Occipital lobe (tissue), 1 donor: ENCODE measurements at regions not wholly inside any gene's neighbourhood (a gene's known extent, or its start where the extent isn't known, plus 50 kb on each side); places are given as distances from the start of the nearest gene placed in this dataset.
"Not testable (repeated sequence)": the region's sequence is repeated elsewhere in the genome, so short reads cannot be mapped to it uniquely, and the experiment has no call there.

Source experiments
- DNase-seq: peaks from one replicate; lab custom pipeline; 2025; lab: John Stamatoyannopoulos, UW

DNA sequence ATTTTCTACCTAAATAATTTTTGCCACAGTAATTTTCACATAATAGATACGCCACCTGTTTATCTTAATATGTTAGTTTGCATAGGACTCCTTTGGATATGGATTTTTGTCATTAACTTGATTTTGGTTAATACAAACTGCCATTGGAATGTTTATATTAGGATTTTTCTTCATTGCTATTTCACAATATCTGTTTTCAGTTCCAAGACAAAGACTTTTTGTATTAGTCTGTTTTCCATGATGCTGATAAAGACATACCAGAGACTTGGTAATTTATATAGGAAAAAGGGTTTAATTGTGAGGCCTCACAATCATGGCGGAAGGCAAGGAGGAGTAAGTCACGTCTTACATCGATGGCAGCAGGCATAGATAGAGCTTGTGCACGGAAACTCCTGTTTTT lies 503.1 kb upstream of the TMEFF2 start:
- DNase-seq: no peak

DNA sequence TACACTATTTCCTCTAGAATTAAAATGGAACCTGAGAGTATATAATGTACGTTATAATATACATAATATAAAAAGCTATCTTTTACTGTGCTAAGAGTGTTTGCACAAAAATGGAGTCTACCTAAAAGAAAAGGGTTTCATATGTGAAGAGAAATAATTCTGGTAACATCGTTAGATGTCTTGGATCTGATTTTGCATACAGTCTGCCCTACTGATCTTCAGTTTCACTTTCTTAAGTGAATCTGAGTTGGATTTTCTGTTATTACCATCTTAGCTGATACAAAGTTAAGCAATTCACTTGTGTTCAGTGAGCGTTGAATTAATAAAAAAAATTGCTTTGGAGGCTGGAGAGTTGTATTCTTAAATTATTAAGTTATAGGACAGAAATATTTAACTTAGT lies 502.1 kb upstream of the TMEFF2 start:
- DNase-seq: no peak

GRCh38 chr2:192687015-192687414 lies 492.3 kb upstream of the TMEFF2 start:
- DNase-seq: no peak

- not testable (repeated sequence) for DNase-seq
These were observed 487.8 kb upstream of the TMEFF2 start for GRCh38 chr2:192682511-192682910.

DNA sequence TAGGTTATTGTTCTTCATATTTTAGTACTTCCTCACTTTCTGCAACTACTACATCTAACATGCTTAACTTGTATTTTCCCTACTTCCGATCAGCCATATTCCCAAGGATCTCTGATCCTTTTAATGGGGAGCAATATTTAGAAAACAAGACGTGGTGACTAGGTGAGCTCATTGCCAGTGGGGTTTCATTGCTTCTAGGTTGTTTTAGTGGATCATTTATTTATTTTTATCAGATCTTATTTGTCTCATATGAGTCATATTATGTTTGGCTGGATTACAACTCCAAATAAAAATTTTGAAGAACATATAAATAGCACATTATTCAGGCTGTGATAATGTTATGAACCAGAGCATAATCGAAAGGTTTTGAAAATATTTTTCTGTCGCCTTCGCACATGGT lies 480.9 kb upstream of the TMEFF2 start:
- DNase-seq: no peak

- DNase-seq: no peak
These were observed 474.9 kb upstream of the TMEFF2 start for GRCh38 chr2:192669505-192670091.

- DNase-seq: not testable (repeated sequence)
These were observed 465.8 kb upstream of the TMEFF2 start for GRCh38 chr2:192660555-192660954.

DNA sequence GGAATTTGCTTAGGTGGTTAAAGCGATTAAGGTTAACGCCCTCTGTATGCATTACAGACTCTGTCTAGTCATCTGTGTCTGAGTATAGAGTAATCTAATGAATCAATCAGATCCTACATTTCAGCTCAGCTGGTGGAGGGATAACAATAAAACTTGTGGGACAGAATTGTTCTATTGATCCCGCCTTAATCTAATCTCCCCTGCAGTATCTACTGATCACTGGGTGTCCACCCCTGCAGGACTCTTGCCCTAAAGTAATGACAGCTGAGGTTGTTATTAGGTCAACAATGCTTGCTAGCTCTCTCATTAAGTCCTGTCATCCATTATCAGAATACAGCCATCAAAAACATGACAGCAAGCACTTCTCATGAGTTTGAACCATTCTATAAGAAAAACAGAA lies 462.6 kb upstream of the TMEFF2 start:
- DNase-seq: no peak

DNA sequence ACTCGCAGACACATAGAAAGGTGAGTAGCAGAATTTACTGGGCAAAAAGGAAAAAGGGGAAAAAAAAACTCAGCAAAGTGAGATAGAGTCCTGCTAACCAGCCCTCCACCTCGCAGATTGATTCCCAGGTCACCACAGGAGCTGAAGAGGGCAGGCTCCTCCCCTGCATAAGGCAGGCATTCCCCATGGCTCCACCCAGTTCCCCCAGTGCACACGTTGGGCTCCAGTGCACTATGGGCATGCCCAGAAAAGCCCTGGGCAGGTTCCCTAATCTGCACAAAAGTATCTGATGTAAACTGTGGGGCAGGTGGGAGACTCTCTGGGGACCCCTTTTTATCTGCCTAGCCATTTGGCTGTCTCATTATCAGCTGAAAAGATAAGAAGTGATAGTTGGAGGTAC lies 461.2 kb upstream of the TMEFF2 start:
- DNase-seq: no peak

GRCh38 chr2:192645811-192646598 lies 451.3 kb upstream of the TMEFF2 start:
- DNase-seq: no peak

DNA sequence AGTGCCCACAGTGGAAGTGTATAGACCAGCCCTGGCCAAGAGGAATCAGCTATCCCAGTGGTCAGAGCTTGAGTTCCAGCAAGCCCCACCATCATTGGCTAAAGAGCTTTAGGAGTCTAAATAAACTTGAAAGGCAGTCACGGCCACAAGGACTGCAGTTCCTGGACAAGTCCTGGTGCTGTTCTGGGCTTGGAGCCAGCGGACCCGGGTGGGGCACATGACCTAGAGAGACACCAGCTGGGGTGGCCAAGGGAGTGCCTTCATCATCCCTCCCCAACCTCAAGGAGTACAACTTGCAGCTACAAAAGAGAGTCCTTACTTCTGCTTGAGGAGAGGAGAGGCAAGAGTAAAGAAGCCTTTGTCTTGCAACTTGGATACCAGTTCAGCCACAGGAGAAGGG lies 439.8 kb upstream of the TMEFF2 start:
- DNase-seq: no peak

GRCh38 chr2:192628017-192628416 lies 433.3 kb upstream of the TMEFF2 start:
- no peak for DNase-seq

DNA sequence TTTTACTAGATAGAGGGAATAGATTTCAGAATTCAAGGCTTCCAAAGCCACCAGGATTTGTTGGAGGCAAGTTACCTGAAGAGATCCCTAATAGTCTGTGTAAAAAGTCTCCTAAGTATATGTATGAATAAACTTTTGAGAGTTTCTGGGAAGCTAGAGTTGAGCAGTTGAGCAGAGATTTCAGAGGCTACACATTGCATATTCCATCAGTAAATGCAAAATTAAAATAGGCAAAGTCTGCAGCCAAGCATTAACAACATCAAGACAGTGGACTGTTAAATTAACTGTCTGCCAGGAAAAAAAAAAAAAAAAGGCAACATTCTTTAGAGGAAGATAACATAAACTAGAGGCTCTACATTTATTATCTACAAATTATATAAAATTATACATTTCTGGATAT lies 420.4 kb upstream of the TMEFF2 start:
- no peak for DNase-seq

DNA sequence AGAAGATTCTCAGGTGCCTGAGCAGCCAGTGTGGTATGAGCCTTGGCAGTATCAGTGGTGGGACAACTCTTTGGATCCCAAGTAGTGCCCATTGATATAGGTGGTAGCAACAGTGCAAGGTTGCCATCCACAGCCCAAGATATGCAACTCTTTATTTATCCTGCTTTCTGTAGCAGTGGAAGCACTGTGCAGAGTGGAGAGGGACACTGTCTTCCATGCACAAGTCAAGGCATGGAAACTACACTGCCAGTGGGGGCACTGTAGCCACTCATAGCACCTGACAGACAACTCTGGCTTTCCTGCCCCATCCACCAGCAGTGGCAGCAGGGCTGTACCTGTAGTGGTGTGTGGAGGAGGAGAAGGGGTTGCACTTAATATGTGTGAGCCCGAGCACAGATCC lies 409.6 kb upstream of the TMEFF2 start:
- no peak for DNase-seq

GRCh38 chr2:192598649-192599048 lies 403.9 kb upstream of the TMEFF2 start:
- not testable (repeated sequence) for DNase-seq

GRCh38 chr2:192593561-192593960 lies 398.8 kb upstream of the TMEFF2 start:
- DNase-seq: no peak

GRCh38 chr2:192591617-192592016 lies 396.9 kb upstream of the TMEFF2 start:
- DNase-seq: no peak

GRCh38 chr2:192585418-192585817 lies 390.7 kb upstream of the TMEFF2 start:
- no peak for DNase-seq

DNA sequence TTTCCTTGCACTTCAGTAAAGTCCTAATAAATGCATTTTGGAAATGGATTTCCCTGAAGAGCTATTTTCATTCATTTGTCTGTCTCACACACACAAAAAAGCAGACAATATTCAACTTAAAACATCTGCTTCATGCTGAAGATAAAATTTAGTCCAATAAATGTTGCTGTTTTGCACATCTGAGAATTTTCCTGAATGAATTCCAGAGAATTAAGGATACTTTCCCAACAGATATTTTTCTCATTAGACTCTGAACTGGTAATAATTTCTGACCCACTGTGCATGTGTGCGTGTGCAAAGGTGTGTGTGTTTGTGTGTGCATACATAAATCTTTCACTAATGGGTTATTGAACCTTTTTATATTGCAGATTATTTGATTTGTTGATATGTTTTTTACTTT lies 390.2 kb upstream of the TMEFF2 start:
- no peak for DNase-seq

GRCh38 chr2:192579965-192580700 lies 385.4 kb upstream of the TMEFF2 start:
- DNase-seq: no peak

- DNase-seq: no peak
These were observed 384.0 kb upstream of the TMEFF2 start for GRCh38 chr2:192578780-192579179.

DNA sequence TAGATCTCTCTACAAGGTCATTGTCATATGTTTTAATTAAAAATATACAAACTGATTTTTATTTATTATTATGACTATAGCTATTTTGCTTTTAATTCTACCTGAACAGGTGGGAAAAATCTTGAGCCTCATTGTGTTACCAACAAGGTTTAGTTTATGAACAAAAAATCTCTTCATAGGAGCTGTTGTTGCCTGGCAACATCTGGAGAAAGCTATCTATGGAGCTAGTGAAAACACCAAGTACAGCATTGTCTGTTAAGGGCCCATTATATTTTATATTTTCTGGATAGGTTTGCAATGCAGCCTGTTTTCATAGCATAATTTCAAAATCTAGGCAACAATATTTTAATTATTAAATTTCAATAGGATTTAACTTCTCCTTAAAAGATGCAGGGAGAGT lies 383.0 kb upstream of the TMEFF2 start:
- no peak for DNase-seq

DNA sequence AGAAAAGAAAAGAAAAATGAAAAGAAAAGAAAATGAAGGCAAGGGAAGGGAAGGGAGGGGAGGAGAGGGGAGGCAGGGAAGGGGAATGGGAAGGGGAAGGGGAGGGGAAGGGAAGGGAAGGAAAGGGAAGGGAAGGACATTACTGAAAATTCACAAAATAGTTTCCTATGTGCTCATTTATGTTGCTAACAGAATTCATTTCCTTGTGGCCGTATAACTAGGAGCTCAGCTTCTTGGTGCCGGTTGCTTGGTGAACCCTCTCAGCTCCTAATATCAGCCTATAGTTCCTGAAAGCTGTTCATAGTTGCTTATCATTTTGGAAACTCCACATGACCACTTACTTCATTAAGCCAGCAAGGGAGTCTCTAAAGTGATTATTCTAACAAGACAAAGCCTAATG lies 379.8 kb upstream of the TMEFF2 start:
- DNase-seq: no peak
